DLD1 (cell line): ENCODE measurements at regions not wholly inside any gene's neighbourhood (a gene's known extent, or its start where the extent isn't known, plus 50 kb on each side); places are given as distances from the start of the nearest gene placed in this dataset.

Source experiments
- in situ Hi-C: cut with HindIII; loops from 2 replicates; pipeline ENCODE4 v1.10.0; 2017; ENCODE audit warnings: low sequenced_read_pairs

DNA sequence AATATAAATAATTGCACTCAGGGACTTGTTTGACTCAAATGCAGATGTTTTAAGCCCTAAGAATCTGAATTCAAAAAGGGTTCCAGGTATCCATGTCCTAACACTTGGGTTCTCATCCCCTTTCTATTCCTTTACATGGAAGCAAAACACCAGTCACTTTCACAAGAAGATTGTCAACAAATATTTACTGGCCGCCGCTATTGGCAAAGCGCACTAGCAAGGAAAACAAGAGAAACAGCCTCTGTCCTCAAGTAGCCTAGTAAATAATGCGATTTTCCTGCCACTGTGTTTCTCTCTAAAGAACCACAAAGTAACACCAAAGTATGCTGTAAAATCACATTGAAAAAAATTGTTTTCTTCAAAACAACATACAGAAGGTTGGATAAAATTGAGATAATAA is 66.7 kb upstream of the EZH2 start:
- in situ Hi-C loops = loop anchor here (25.0 kb wide), 1 partner anchor 389 kb away; no protein-coding TSS in a partner anchor

DNA sequence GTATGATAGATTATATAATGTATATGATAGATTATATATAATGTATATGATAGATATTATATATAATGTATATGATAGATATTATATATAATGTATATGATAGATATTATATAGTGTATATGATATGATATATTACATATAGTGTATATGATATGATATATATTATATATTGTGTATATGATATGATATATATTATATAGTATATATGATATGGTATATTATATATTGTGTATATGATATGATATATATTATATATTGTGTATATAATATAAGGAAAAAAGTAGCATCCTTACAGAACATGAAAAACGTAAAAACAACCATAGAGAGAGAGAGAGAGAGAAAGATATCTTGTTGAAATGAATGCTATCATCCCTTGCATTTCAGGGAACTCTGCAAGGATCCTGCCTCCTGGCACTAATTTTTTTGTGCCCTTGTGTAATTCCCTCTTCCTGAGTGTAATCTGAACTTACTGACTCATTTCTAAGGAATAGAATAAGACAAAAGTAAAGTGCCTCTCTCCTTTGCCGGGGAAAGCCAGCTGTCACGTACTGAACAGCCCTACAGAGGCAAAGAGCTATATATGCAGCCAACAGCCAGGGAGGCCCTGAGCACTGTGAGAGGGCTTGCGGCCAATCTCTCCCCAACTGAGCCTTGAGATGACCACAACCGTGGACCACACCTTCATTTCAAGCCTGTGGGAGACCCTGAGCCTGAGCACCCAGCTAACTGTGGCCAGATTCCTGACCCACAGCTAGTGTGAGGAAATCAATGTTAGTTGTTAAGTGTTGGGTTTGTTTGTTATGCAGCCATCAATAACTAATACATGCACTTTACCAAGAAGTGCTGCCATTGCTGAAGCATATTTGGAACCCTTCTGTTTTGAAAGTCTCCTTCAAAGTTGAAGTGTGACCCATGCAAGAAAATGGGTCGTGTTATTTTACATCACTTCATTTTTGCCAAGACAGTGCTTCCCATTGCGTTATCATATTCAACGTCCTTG is 61.1 kb upstream of the EZH2 start:
- in situ Hi-C loops = no loop called here

DNA sequence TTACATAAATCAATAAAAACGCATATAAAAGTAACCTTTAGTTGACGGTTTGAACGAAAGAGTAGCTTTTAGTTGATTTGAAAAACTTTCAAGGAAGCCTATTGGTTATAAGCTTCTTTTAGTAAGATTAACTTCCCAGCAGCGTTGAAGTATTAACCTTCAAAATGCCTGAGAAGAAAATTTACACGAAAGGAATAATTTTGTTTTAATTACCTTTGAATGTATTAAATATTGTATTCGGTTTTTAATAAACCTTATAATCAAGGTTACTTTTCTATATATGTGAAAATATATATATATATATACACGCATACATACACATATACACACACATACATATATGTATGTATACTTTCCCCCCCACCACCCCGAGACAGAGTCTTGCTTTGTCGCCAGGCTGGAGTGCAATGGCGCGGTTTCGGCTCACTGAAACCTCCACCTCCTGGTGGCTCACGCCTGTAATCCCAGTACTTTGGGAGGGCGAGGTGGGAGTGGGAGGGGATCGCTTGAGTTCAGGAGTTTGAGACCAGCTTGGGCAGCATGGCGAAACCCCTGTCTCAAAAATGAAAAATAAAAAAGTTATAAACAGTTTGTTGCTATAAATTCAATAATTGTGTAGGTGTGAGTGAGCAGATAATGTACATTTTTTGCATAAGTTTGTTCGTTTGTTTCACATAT is 57.6 kb upstream of the EZH2 start:
- in situ Hi-C loops = no loop called here

DNA sequence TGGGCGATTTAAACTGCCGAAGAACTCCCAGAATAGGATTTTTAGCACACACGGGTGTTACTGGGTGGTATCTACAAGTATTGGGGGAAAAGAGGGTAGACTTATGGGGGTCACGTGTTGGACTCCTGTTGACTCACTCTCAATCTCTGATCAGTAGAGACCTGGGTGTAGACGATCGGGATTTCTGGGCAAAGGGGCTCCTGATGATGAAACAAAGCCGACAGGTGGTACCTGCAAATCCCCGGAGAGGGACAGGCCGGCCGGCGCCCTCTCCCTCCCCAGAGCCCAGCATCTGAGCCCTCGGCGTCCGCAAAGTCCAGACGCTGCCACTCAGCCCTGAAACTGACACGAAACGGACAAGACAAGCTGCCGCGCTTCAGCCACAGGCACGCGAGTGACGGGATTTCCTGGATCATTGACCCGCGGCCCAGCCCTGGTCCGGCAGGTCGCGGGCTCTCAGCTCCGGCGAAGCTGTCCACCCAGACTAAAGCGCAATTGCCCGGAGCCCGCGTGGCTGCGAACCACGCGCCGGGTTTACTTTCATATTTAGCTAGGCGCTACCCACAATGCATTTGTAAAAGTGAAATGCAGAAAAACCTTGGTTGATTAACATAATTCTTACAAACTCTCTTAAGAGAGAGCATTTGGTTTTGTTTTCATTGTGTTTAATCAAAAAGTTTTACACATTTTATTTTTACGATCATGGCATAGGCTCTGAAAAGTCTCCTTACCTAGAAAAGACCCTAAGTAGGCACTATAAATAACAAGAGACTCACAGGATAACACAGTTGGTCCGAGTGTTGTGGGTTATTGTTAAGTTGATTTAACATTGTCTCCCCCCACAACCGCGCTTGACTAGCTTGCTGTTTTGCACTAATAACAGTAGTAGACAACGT is 56.9 kb upstream of the EZH2 start:
- in situ Hi-C loops = no loop called here

DNA sequence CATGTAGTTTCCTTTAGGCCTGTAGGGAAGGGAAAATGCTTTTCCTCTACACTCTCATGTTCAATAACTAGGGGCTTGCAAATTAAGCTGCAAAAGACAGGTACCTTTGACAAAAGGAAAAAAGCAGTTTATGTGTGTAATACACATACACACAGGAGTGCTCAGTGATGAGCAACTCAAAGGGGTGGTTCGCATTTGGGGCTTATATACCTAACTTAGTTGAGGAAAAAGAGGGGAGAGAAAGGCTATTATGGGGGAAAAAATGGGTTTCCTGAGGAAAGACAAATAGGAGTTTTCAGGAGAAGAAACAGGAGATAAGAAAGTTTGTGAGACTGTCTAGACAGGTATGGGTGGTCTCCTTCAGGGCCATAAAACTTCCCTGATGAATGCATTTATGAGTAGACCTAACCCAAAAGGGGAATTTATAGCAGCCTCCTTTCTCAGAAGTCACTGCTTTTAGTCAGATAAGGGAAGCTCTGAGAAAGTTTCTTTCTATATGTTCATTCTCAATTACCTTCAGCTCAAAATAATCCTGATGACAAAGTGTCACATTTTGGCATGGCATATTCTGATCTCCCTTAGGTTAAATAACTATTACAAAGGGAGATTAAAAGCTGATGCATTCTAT is 55.2 kb upstream of the EZH2 start:
- in situ Hi-C loops = no loop called here

DNA sequence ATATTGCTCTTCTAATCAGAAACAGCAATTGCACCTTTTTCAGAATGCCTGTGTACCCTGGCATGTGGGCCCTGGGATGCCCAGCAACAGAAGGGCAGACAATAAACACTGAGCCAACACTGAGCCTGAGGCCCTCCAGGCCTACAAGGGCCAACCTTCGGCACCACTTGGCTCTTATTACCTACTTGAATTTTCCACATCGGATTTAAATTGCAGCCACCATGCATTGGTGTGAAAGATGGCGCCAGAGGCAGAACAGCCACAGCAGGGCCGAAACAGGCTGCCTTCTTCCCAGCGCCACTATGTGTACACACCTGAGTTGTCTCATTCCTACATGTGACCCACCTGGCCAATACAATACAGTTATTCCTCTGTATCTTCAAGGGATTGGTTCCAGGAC is 51.4 kb upstream of the EZH2 start:
- in situ Hi-C loops = no loop called here
